AG10803 (cell line): ENCODE measurements at regions not wholly inside any gene's neighbourhood (a gene's known extent, or its start where the extent isn't known, plus 50 kb on each side); places are given as distances from the start of the nearest gene placed in this dataset.
A peak's percentile ranks its signal among the peaks of the same experiment; 100 is the strongest.

Source experiments
- DNase-seq: peaks from one replicate; pipeline ENCODE4 v3.0.0; 2010; ENCODE audit warnings: low read depth
- H3K4me3 ChIP-seq: 2 replicates; pipeline ENCODE4 v1.5.1; 2011; ENCODE audit warnings: mild to moderate bottlenecking, low read length, control low read depth
- CTCF ChIP-seq: conservative IDR thresholded peaks from 2 replicates; pipeline ENCODE4 v1.5.1; 2011; ENCODE audit warnings: mild to moderate bottlenecking, low read length, control low read depth, inconsistent platforms

- no peak for TF ChIP-seq CTCF
- H3K4me3 ChIP-seq, result no peak overlapping the region
- DNase-seq, result no peak
These were observed 68.5 kb upstream of the MEF2C start for GRCh38 chr5:88951457-88951856.

- no peak overlapping the region for H3K4me3 ChIP-seq
- no peak for DNase-seq
These were observed 66.0 kb upstream of the MEF2C start for GRCh38 chr5:88948746-88949600.

GRCh38 chr5:88944751-88945531 lies 62.0 kb upstream of the MEF2C start:
- no peak for TF ChIP-seq CTCF
- no peak overlapping the region for H3K4me3 ChIP-seq
- DNase-seq, result peak; percentile 77

More at GRCh38 chr5:88948746-88949600, 66.0 kb upstream of the MEF2C start:
- TF ChIP-seq CTCF, result no peak

GRCh38 chr5:88941581-88941980 lies 58.6 kb upstream of the MEF2C start:
- DNase-seq, result no peak
- TF ChIP-seq CTCF, result no peak
- H3K4me3 ChIP-seq, result no peak overlapping the region

- H3K4me3 ChIP-seq, result no peak overlapping the region
- TF ChIP-seq CTCF, result no peak
- DNase-seq, result peak; percentile 37
These were observed 57.7 kb upstream of the MEF2C start for GRCh38 chr5:88940713-88941112.

GRCh38 chr5:88939300-88939699 lies 56.3 kb upstream of the MEF2C start:
- TF ChIP-seq CTCF, result no peak
- no peak for DNase-seq
- no peak overlapping the region for H3K4me3 ChIP-seq

GRCh38 chr5:88938488-88938887 lies 55.5 kb upstream of the MEF2C start:
- no peak overlapping the region for H3K4me3 ChIP-seq
- TF ChIP-seq CTCF, result no peak

More at GRCh38 chr5:88938488-88938887, 55.5 kb upstream of the MEF2C start:
- no peak for DNase-seq
